ENCODE measurements at regions not wholly inside any gene's neighbourhood (a gene's known extent, or its start where the extent isn't known, plus 50 kb on each side); places are given as distances from the start of the nearest gene placed in this dataset.

- TF ChIP-seq, protein P1, sequence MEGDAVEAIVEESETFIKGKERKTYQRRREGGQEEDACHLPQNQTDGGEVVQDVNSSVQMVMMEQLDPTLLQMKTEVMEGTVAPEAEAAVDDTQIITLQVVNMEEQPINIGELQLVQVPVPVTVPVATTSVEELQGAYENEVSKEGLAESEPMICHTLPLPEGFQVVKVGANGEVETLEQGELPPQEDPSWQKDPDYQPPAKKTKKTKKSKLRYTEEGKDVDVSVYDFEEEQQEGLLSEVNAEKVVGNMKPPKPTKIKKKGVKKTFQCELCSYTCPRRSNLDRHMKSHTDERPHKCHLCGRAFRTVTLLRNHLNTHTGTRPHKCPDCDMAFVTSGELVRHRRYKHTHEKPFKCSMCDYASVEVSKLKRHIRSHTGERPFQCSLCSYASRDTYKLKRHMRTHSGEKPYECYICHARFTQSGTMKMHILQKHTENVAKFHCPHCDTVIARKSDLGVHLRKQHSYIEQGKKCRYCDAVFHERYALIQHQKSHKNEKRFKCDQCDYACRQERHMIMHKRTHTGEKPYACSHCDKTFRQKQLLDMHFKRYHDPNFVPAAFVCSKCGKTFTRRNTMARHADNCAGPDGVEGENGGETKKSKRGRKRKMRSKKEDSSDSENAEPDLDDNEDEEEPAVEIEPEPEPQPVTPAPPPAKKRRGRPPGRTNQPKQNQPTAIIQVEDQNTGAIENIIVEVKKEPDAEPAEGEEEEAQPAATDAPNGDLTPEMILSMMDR (IDR thresholded peaks at IDR 0.05), result no peak
- TF ChIP-seq POLR2A (IDR thresholded peaks at IDR 0.05), result no peak
Measured at GRCh38 chr4:138706201-138706600, 309.4 kb upstream of the NOCT start.
